GM13977 (cell line): ENCODE measurements at regions not wholly inside any gene's neighbourhood (a gene's known extent, or its start where the extent isn't known, plus 50 kb on each side); places are given as distances from the start of the nearest gene placed in this dataset.

Experiments
- DNase-seq: peaks from one replicate; pipeline ENCODE4 v3.0.0; 2012; ENCODE audit warnings: low spot score
- in situ Hi-C: fragments of 300-500 bp; cut with MboI; formaldehyde crosslinking; loops from one replicate; pipeline ENCODE4 v1.12.0; 2022; ENCODE audit warnings: low sequenced_read_pairs, low pct_unique_long_range_greater_than_20kb, mixed read lengths, inconsistent platforms; ENCODE audit not compliant: unreplicated experiment
- TF ChIP-seq, protein P1 (sequence below): IDR thresholded peaks from 2 replicates; pipeline ENCODE4 v1.5.1; 2012; ENCODE audit warnings: mild to moderate bottlenecking, control low read depth; ENCODE audit not compliant: insufficient read depth; ENCODE audit errors: extremely low read depth, missing control alignments

DNA sequence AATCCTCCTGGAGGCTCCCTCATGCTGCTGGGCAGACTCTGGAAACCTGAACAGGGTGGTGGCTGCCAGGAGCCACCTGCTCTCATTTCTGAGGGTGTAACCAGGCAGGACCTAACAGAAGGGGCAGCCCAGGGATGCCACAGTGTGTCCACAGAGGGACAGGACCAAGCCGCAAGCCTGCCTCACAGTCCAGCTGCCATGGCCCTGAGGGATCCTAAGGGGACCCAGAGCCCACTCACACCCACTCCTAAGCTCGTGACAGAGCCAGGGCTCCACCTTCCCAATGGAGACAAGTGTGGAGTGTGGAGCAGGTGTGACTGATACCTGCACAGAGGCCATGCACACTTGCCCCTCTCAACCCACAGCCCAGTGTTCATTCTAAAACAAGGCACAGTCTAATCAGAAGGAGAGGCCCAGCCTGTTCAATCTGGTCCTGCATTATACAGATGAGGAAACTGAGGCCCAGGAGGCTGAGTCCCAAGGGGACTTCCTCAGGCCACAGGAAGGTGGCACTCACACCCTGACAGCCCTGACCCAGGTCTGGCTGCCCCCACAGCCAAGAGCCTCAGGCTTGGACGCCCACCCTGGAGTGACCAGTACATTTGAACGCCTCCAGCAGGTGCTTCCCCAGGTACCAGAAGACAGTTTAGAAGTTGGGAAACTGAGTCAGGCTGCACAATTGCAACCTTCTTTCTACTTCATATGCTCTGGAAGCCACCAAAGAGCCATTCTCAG lies 220.1 kb downstream of the TUBA3C start:
- no peak for DNase-seq
- in situ Hi-C loops, result no loop called here
- TF ChIP-seq, protein P1, sequence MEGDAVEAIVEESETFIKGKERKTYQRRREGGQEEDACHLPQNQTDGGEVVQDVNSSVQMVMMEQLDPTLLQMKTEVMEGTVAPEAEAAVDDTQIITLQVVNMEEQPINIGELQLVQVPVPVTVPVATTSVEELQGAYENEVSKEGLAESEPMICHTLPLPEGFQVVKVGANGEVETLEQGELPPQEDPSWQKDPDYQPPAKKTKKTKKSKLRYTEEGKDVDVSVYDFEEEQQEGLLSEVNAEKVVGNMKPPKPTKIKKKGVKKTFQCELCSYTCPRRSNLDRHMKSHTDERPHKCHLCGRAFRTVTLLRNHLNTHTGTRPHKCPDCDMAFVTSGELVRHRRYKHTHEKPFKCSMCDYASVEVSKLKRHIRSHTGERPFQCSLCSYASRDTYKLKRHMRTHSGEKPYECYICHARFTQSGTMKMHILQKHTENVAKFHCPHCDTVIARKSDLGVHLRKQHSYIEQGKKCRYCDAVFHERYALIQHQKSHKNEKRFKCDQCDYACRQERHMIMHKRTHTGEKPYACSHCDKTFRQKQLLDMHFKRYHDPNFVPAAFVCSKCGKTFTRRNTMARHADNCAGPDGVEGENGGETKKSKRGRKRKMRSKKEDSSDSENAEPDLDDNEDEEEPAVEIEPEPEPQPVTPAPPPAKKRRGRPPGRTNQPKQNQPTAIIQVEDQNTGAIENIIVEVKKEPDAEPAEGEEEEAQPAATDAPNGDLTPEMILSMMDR, result no peak

DNA sequence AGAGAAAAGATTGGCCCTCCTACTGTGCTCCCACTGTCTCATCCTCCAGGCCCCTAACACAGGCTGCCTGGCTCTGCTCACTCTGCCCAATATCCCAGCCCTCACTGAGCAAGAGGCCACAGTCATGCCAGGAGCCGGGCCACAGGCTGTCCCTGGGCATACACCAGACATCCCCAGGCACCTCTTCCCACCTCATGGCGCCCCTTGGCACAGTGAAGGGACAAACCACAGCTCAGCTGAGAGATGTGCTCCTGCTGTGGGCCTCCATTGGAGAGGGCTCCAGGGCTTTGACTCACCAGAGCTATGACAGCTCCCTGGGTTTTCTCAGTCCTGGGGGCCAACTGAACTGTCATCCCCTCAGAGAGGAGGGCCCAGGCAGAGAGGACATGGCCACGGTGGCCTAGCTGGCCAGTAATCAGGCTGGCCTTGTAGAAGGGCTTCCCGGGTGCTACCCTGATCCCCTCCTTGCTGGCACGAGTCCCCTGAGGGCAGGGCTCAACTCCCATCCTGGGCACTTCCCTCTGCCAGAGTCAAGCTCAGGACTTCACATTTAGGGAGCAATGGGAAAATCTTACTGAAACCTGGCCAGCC lies 220.9 kb downstream of the TUBA3C start:
- in situ Hi-C loops, result no loop called here
- TF ChIP-seq, protein P1, result no peak
- DNase-seq, result no peak

DNA sequence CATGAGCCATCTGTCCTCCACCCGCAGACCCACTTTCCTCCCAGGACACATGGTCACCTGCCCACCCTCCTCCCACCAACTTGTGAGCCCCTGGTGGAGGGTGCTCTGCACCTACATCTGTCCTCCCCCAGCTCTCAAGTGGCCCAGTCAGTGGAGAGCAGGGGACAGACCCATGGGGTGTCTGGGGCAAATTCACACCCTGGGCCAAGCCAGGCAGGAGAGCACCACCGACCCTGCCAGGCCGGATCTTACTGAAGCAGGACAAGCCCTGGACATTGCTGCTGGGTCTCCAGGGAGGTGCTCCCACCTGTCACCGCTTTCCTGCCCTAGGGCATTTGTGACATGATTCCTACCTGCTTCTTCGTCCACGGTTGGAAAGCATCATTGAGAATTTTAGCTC lies 221.6 kb downstream of the TUBA3C start:
- no peak for DNase-seq
- in situ Hi-C loops, result no loop called here
- TF ChIP-seq, protein P1, result no peak

DNA sequence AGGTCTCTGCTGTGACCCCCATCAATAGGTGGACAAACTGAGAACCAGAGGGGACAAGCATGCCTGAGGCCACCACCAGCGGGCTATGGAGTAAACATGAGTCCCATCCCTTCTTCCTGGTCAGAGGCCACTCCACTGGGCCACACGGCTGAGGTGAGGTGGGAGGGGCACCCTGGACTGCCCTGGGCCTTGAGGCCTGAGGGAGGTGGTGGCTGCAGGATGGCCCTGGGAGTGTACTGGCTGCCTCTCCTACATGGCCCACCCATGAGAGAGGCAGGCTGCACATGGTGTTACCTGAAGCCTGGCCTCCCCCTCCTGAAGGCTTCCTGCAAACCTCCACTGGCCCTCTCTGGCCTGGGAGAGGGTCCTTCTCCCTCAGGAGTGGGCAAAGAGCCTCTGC lies 222.4 kb downstream of the TUBA3C start:
- in situ Hi-C loops, result no loop called here
- TF ChIP-seq, protein P1, result no peak
- DNase-seq, result no peak

DNA sequence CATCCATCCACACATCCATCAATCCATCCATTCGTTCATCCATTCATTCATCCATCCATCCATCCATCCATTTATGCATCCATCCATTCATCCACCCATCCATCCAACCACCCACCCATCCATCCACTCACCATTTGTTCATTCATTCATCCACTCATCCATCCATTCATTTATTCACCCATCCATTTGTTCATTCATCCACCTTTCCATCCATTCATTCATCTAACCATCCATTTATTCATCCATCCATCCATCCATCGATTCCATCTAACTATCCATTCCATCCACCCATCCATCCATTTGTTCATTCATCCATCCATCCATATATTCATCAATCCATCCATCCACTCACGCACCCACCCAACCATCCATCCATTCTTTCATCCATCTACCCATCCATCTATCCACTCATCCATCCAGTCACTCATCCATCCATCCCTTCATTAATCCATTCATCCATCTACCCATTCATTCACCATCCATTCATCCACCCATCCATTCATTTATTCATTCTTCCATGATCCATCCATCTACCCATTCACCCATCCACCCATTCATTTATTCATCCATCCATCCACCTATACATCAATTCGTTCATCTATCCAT lies 225.0 kb downstream of the TUBA3C start:
- in situ Hi-C loops, result no loop called here
- TF ChIP-seq, protein P1, result no peak
- no peak for DNase-seq

DNA sequence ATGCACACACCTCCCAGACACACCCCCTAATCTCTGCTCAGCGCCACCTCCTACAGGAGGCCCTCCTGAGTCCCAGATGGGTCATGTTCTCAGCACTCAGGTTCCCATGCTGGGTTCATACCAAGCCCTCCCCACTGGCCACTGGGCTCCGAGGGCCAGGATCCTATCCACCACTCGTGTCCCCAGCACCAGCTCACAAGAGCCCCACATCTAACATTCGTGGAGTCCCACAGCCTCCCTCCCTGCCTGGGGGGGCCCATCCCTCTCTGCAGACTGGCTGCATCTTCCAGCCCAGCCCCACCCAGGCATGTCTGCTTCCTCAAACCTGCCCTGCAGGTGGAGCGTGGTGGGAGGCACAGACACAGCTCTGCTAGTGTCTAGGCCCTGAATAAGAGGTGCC lies 227.4 kb downstream of the TUBA3C start:
- peak; percentile 6 for DNase-seq
- in situ Hi-C loops, result no loop called here
- TF ChIP-seq, protein P1, result no peak
